Thyroid gland (tissue), 4 donors: ENCODE measurements at regions not wholly inside any gene's neighbourhood (a gene's known extent, or its start where the extent isn't known, plus 50 kb on each side); places are given as distances from the start of the nearest gene placed in this dataset.

ENCODE experiments used
- DNase-seq, 2 donors: peaks; one replicate each; pipeline ENCODE4 v3.0.0-alpha.2; 2019
- H3K27ac ChIP-seq, 3 donors: fragments of 200-600 bp; sonication (generic); 1 replicate in 2 of 3; 2 replicates in 1 of 3; pipeline ENCODE4 v1.5.1; 2016 to 2019; ENCODE audit warnings: mild to moderate bottlenecking in 1 of 3, moderate library complexity in 1 of 3
- H3K27me3 ChIP-seq: fragments of 200-600 bp; sonication (generic); one replicate; pipeline ENCODE4 v1.5.1; 2019
- H3K36me3 ChIP-seq, 2 donors: fragments of 200-600 bp; sonication (generic); one replicate each; pipeline ENCODE4 v1.5.1; 2016 to 2019
- H3K4me1 ChIP-seq, 2 donors: fragments of 200-600 bp; sonication (generic); one replicate each; pipeline ENCODE4 v1.5.1; 2017 to 2019
- H3K4me3 ChIP-seq, 3 donors: fragments of 200-600 bp; sonication (generic); replicated peaks in 1 of 3; 1 replicate in 2 of 3; 2 replicates in 1 of 3; pipeline ENCODE4 v1.5.1; 2016; ENCODE audit warnings: mild to moderate bottlenecking in 1 of 3
- H3K9me3 ChIP-seq: fragments of 200-600 bp; sonication (generic); one replicate; pipeline ENCODE4 v1.5.1; 2017
- POLR2A ChIP-seq, 2 donors: fragments of 450-650 bp; IDR thresholded peaks; one replicate each; pipeline ENCODE4 v1.6.1; 2017; ENCODE audit warnings: antibody characterized with exemption in 2 of 2, mild to moderate bottlenecking in 2 of 2, moderate library complexity in 1 of 2
- WGBS, 2 donors: methylation state at CpG; one replicate each; pipeline ENCODE4 v1.1.5; 2017; 5-methylcytosine and 5-hydroxymethylcytosine counted together
- intact Hi-C: fragments of 100-400 bp; cut with DNase I; formaldehyde crosslinking; loops from one replicate; pipeline ENCODE4 v1.15.1; 2023
- TF ChIP-seq, protein P1 (sequence below), 6 experiments: fragments of 200-600 bp in 3 of 6; fragments of 450-650 bp in 3 of 6; sonication (generic) in 3 of 6; IDR thresholded peaks; one replicate each; pipeline ENCODE4 v1.5.1; 2016 to 2019; ENCODE audit warnings: antibody characterized with exemption in 6 of 6, mild to moderate bottlenecking in 2 of 6, inconsistent platforms in 1 of 6, moderate library complexity in 1 of 6

DNA sequence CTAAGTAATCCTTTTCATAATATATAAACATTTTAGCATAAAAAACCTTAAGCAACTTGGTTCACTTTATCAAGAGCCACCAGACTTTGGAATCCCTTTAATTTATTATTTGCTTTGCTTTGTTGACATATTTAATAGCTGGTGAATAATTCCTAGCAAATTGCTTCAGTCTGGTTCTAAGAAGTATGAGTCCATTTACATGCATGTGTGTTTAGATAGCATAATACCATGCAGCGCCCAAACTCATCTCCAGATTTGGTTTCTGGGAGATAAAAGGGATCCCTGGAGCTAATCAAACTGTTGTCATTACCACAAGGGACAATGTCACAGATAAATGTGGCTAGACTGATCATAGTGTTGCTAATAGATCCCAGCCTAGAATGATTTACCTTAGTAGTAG, 111.8 kb downstream of the TMEM144 start:
- H3K9me3 ChIP-seq, result no peaks in the 10 kb centered on the region
- no peak for DNase-seq
- H3K4me1 ChIP-seq, result no peaks in the 10 kb centered on the region
- no peaks in the 10 kb centered on the region for H3K36me3 ChIP-seq
- no peaks in the 10 kb centered on the region for H3K27me3 ChIP-seq
- H3K4me3 ChIP-seq, result no peak overlapping the region
- H3K27ac ChIP-seq, result no peak overlapping the region
- WGBS, 2 donors, result 66 to 71% methylated on average over 1 of the region's 1 CpG
- intact Hi-C loops, result no loop called here
- TF ChIP-seq POLR2A (IDR thresholded peaks at IDR 0.05), result no peak
- TF ChIP-seq, protein P1, sequence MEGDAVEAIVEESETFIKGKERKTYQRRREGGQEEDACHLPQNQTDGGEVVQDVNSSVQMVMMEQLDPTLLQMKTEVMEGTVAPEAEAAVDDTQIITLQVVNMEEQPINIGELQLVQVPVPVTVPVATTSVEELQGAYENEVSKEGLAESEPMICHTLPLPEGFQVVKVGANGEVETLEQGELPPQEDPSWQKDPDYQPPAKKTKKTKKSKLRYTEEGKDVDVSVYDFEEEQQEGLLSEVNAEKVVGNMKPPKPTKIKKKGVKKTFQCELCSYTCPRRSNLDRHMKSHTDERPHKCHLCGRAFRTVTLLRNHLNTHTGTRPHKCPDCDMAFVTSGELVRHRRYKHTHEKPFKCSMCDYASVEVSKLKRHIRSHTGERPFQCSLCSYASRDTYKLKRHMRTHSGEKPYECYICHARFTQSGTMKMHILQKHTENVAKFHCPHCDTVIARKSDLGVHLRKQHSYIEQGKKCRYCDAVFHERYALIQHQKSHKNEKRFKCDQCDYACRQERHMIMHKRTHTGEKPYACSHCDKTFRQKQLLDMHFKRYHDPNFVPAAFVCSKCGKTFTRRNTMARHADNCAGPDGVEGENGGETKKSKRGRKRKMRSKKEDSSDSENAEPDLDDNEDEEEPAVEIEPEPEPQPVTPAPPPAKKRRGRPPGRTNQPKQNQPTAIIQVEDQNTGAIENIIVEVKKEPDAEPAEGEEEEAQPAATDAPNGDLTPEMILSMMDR (IDR thresholded peaks at IDR 0.05), result no peak

DNA sequence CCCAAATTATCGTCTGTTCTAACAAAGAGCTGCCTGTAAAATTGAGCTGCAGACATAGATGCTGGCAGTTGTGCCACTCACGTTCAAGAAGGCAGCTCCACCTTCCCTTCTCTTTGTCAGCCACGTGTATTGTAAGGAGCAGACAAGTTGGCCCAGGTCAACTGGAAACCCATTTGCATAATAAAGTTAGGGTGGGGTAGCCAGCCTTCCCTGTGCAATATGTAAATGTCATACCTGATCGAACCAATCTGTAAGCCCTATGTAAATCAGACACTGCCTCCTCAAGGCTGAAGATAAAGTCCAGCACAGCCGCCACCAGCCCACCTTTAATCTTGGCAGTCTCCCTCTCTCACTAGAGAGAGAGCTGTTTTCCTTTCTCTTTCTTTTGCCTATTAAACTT, 117.2 kb downstream of the TMEM144 start:
- WGBS, 2 donors, result 44 to 45% methylated on average over 5 of the region's 5 CpGs
- intact Hi-C loops, result no loop called here

DNA sequence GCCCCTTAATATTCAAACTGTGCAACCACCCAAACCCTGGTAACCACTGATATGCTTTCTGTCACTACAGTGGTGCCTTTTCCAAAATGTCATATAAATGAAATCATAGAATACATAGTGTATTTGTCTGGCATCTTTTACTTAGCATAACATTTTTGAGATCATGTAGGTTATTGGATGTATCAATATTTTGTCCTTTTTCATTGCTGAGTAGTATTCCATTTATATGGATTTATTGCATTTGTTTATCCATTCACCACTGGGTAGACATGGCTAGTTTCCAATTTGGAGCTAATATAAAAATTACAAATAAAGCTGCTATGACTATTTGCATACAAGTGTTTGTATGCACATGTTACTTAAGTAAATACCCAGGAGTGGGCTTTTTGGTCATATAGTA, 121.6 kb downstream of the TMEM144 start:
- no peaks in the 10 kb centered on the region for H3K9me3 ChIP-seq
- no peak for TF ChIP-seq POLR2A (IDR thresholded peaks at IDR 0.05)
- TF ChIP-seq, protein P1 (IDR thresholded peaks at IDR 0.05), result no peak
- H3K4me1 ChIP-seq, result no peaks in the 10 kb centered on the region

More for the DNA sequence above, 117.2 kb downstream of the TMEM144 start:
- no peaks in the 10 kb centered on the region for H3K27me3 ChIP-seq
- no peak for TF ChIP-seq POLR2A (IDR thresholded peaks at IDR 0.05)
- TF ChIP-seq, protein P1 (IDR thresholded peaks at IDR 0.05), result no peak
- no peak overlapping the region for H3K27ac ChIP-seq
- no peaks in the 10 kb centered on the region for H3K4me1 ChIP-seq
- DNase-seq, result no peak
- no peaks in the 10 kb centered on the region for H3K9me3 ChIP-seq
- no peaks in the 10 kb centered on the region for H3K36me3 ChIP-seq
- no peak overlapping the region for H3K4me3 ChIP-seq

DNA sequence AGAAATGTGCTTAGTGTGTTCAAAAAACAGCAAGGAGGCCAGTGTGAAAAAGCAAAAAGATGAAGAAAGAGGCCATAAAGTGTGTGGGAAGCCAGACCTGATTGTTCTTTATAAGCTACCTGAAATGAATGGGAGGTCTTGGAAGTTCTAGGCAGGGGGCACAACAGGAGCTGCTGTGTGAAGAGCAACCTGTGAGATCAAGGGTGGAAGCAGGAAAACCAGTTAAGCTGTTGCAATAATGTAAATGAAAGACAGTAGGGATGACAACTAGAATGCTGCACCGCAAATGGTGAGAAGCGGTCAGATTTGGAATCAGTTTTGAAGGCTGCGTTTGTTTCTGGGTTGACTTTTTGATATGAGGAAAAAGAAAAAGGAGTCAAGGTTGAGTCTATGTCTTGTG, 123.5 kb downstream of the TMEM144 start:
- Histone ChIP-seq H3K27ac (no peak overlapping the region), H3K9me3 (no peaks in the 10 kb centered on the region), H3K4me1 (no peaks in the 10 kb centered on the region), H3K4me3 (no peak overlapping the region), H3K36me3 (no peaks in the 10 kb centered on the region), H3K27me3 (no peaks in the 10 kb centered on the region)
- TF ChIP-seq, protein P1 (IDR thresholded peaks at IDR 0.05), result no peak
- TF ChIP-seq POLR2A (IDR thresholded peaks at IDR 0.05), result no peak
- intact Hi-C loops, result no loop called here
- DNase-seq, result no peak
- 81 to 83% methylated on average over 3 of the region's 3 CpGs for WGBS, 2 donors

More for the DNA sequence above, 121.6 kb downstream of the TMEM144 start:
- intact Hi-C loops, result no loop called here
- no peak for DNase-seq
- Histone ChIP-seq H3K4me3 (no peak overlapping the region), H3K27ac (no peak overlapping the region), H3K27me3 (no peaks in the 10 kb centered on the region), H3K36me3 (no peaks in the 10 kb centered on the region)

DNA sequence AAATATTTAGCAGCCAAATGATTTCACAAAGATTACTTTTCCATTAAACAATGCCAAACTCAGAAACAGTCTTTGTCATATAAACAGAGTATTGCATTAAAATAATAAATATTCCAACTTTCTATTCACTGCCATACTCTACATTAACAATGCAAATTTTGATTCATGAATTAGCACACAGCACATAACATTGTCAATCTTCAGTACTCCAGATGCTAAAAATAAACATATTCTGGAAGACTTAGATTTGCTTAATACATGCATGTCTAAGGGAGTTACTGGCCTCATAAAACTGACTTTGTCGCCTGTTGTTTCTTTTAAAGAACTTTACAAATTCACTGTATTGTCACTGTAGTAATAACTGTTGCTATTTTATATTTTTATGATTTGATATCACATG, 131.6 kb downstream of the TMEM144 start:
- H3K27me3 ChIP-seq, result no peaks in the 10 kb centered on the region
- no peak overlapping the region for H3K4me3 ChIP-seq
- TF ChIP-seq, protein P1 (IDR thresholded peaks at IDR 0.05), result no peak
- TF ChIP-seq POLR2A (IDR thresholded peaks at IDR 0.05), result no peak
- H3K27ac ChIP-seq, result no peak overlapping the region
- no peaks in the 10 kb centered on the region for H3K9me3 ChIP-seq
- H3K4me1 ChIP-seq, result no peaks in the 10 kb centered on the region
- intact Hi-C loops, result no loop called here
- no peaks in the 10 kb centered on the region for H3K36me3 ChIP-seq
- WGBS, 2 donors, result 92 to 100% methylated on average over 1 of the region's 1 CpG
- no peak for DNase-seq
